ENCODE measurements at regions not wholly inside any gene's neighbourhood (a gene's known extent, or its start where the extent isn't known, plus 50 kb on each side); places are given as distances from the start of the nearest gene placed in this dataset.

- WGBS (ENCODE audit: insufficient coverage), result 90% methylated on average over 1 of the region's 1 CpG
Observed at GRCh38 chr18:56252456-56252855, 385.9 kb downstream of the TXNL1 start.

GRCh38 chr18:56248610-56249235, 389.7 kb downstream of the TXNL1 start:
- Mint-ChIP-seq H3K27ac (no peak overlapping the region), H3K4me3 (peak overlapping the region; percentile 14), H3K36me3 (no peaks in the 10 kb centered on the region), H3K4me1 (peaks cover 4 to 10% of the 10 kb centered on the region in 2 donors), H3K9me3 (no peaks in the 10 kb centered on the region), H3K27me3 (ENCODE audit: low read depth in 2 of 2) (no peaks in the 10 kb centered on the region)
- ATAC-seq, result no peak
- DNase-seq, result no peak
- no peaks in the 10 kb centered on the region for H3K4me1 ChIP-seq (ENCODE audit: control insufficient read depth, insufficient read depth, low read length)
- intact Hi-C loops (cut with micrococcal nuclease), result no loop called here
- 30% methylated on average over 4 of the region's 4 CpGs for WGBS (ENCODE audit: insufficient coverage)
- no peak for TF ChIP-seq CTCF (IDR thresholded peaks at IDR 0.05)
- H3K27me3 ChIP-seq (ENCODE audit: control insufficient read depth, insufficient read depth, low read length), result no peaks in the 10 kb centered on the region
- H3K4me3 ChIP-seq (ENCODE audit: low read length), result no peak overlapping the region
- H3K9me3 ChIP-seq (ENCODE audit: control insufficient read depth, insufficient read depth, low read length), result no peaks in the 10 kb centered on the region
- no peaks in the 10 kb centered on the region for H3K36me3 ChIP-seq (ENCODE audit: control insufficient read depth, insufficient read depth, low read length)
- peak overlapping the region; percentile 11 for H3K27ac ChIP-seq (ENCODE audit: low read length)

More at GRCh38 chr18:56252456-56252855, 385.9 kb downstream of the TXNL1 start:
- H3K36me3 Mint-ChIP-seq, result no peaks in the 10 kb centered on the region
- H3K27ac Mint-ChIP-seq, result no peak overlapping the region
- no peaks in the 10 kb centered on the region for H3K4me1 ChIP-seq (ENCODE audit: control insufficient read depth, insufficient read depth, low read length)
- H3K27me3 Mint-ChIP-seq (ENCODE audit: low read depth in 2 of 2), result no peaks in the 10 kb centered on the region
- H3K27me3 ChIP-seq (ENCODE audit: control insufficient read depth, insufficient read depth, low read length), result no peaks in the 10 kb centered on the region
- intact Hi-C loops (cut with micrococcal nuclease), result no loop called here
- peaks cover 0 to 2% of the 10 kb centered on the region in 2 donors for H3K9me3 Mint-ChIP-seq
- no peak overlapping the region for H3K27ac ChIP-seq (ENCODE audit: low read length)
- no peak overlapping the region for H3K4me3 ChIP-seq (ENCODE audit: low read length)
- no peak for TF ChIP-seq CTCF (IDR thresholded peaks at IDR 0.05)
- no peaks in the 10 kb centered on the region for H3K9me3 ChIP-seq (ENCODE audit: control insufficient read depth, insufficient read depth, low read length)
- DNase-seq (no peak), ATAC-seq (no peak)
- H3K36me3 ChIP-seq (ENCODE audit: control insufficient read depth, insufficient read depth, low read length), result no peaks in the 10 kb centered on the region
- H3K4me1 Mint-ChIP-seq, result peaks cover 4 to 10% of the 10 kb centered on the region in 2 donors
- H3K4me3 Mint-ChIP-seq, result no peak overlapping the region

DNA sequence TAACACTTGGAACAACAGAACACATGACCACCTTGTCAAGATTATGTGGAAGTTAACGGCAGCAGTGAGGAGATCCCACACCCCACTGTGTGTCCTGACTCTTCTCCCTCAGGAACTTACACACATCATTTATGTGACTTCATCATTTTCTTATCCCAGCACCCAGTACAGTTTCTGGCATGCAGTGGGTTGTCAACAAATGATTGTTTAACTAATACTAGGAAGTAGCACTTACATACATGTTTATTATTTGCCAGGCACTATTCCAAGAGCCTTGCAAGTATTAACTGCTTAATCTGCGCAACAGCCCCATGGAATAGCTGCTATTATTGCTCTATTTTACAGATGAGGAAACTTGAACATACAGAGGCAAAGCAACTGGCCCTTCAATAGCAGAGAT, 391.5 kb downstream of the TXNL1 start:
- DNase-seq, result no peak
- Mint-ChIP-seq H3K4me1 (peaks cover 4 to 10% of the 10 kb centered on the region in 2 donors), H3K27ac (no peak overlapping the region), H3K27me3 (ENCODE audit: low read depth in 2 of 2) (no peaks in the 10 kb centered on the region), H3K36me3 (no peaks in the 10 kb centered on the region), H3K9me3 (no peaks in the 10 kb centered on the region), H3K4me3 (no peak overlapping the region)
- no peak for ATAC-seq
- no peak overlapping the region for H3K27ac ChIP-seq (ENCODE audit: low read length)
- no peak for TF ChIP-seq CTCF (IDR thresholded peaks at IDR 0.05)
- H3K4me1 ChIP-seq (ENCODE audit: control insufficient read depth, insufficient read depth, low read length), result no peaks in the 10 kb centered on the region
- intact Hi-C loops (cut with micrococcal nuclease), result no loop called here
- no peaks in the 10 kb centered on the region for H3K27me3 ChIP-seq (ENCODE audit: control insufficient read depth, insufficient read depth, low read length)
- H3K36me3 ChIP-seq (ENCODE audit: control insufficient read depth, insufficient read depth, low read length), result no peaks in the 10 kb centered on the region
- H3K4me3 ChIP-seq (ENCODE audit: low read length), result no peak overlapping the region
- 94% methylated on average over 2 of the region's 2 CpGs for WGBS (ENCODE audit: insufficient coverage)
- no peaks in the 10 kb centered on the region for H3K9me3 ChIP-seq (ENCODE audit: control insufficient read depth, insufficient read depth, low read length)
